GM12891 (cell line): ENCODE measurements at regions not wholly inside any gene's neighbourhood (a gene's known extent, or its start where the extent isn't known, plus 50 kb on each side); places are given as distances from the start of the nearest gene placed in this dataset.

Source experiments
- PAX5 ChIP-seq: IDR thresholded peaks from 2 replicates; pipeline ENCODE4 v1.6.1; 2011; ENCODE audit warnings: low read length, moderate library complexity, mild to moderate bottlenecking; ENCODE audit not compliant: insufficient read depth, severe bottlenecking
- POLR2A ChIP-seq: IDR thresholded peaks from 2 replicates; pipeline ENCODE4 v1.6.1; 2011; ENCODE audit warnings: low read depth, low read length, control low read depth
- POLR2AphosphoS5 ChIP-seq: IDR thresholded peaks from 2 replicates; pipeline ENCODE4 v1.6.1; 2011; ENCODE audit warnings: low read depth, low read length, control low read depth
- POU2F2 ChIP-seq: IDR thresholded peaks from 2 replicates; pipeline ENCODE4 v1.6.1; 2011; ENCODE audit warnings: low read depth, mild to moderate bottlenecking, control low read depth, low read length, moderate library complexity
- SPI1 ChIP-seq: IDR thresholded peaks from 2 replicates; pipeline ENCODE4 v1.6.1; 2011; ENCODE audit warnings: low read depth, low read length, control low read depth
- TAF1 ChIP-seq: IDR thresholded peaks from 2 replicates; pipeline ENCODE4 v1.6.1; 2011; ENCODE audit warnings: low read depth, low read length, control low read depth

GRCh38 chr7:70856901-70857630 lies 274.9 kb upstream of the GALNT17 start:
- TF ChIP-seq TAF1 (no peak), POLR2A (no peak), POLR2AphosphoS5 (no peak), PAX5 (no peak), SPI1 (no peak), POU2F2 (no peak)
